ENCODE measurements at regions not wholly inside any gene's neighbourhood (a gene's known extent, or its start where the extent isn't known, plus 50 kb on each side); places are given as distances from the start of the nearest gene placed in this dataset.

GRCh38 chrX:108900333-108900732 lies 164.0 kb upstream of the IRS4 start:
- TF ChIP-seq EZH2 (IDR thresholded peaks at IDR 0.05; ENCODE audit: insufficient read depth, poor library complexity, severe bottlenecking) (no peak), EZH2phosphoT487 (IDR thresholded peaks at IDR 0.05; ENCODE audit: insufficient read depth, low read depth) (no peak)

Measured in GM23248 (cell line).